ENCODE measurements at regions not wholly inside any gene's neighbourhood (a gene's known extent, or its start where the extent isn't known, plus 50 kb on each side); places are given as distances from the start of the nearest gene placed in this dataset.

GRCh38 chr4:43456383-43456782, 563.9 kb downstream of the GRXCR1 start:
- TF ChIP-seq CTCF (conservative IDR thresholded peaks at IDR 0.05; ENCODE audit: low read depth, low read length) (no peak), EZH2 (IDR thresholded peaks at IDR 0.05; ENCODE audit: borderline replicate concordance, low read depth, low read length, poor library complexity, severe bottlenecking) (no peak)
